SK-N-SH (cell line): ENCODE measurements at regions not wholly inside any gene's neighbourhood (a gene's known extent, or its start where the extent isn't known, plus 50 kb on each side); places are given as distances from the start of the nearest gene placed in this dataset.

Source experiments
- CTCF ChIA-PET: fragments of 300-600, 350-600 bp; formaldehyde crosslinking; extraction: SDS; loops from one replicate; lab custom pipeline; 2021; lab: Yijun Ruan, JAX
- POLR2A ChIA-PET: fragments of 350-600 bp; sonication (Branson Sonifier 250); formaldehyde crosslinking; extraction: SDS; loops from one replicate; lab custom pipeline; 2020; ENCODE audit warnings: antibody characterized with exemption, inconsistent platforms; lab: Yijun Ruan, JAX
- DNase-seq: peaks from one replicate; pipeline ENCODE4 v3.0.0; 2012
- H2AFZ ChIP-seq: fragments of 200-600 bp; sonication (generic); 2 replicates; pipeline ENCODE4 v1.8.1; 2016; ENCODE audit warnings: antibody characterized with exemption, mild to moderate bottlenecking, low read depth
- H3F3A ChIP-seq: fragments of 200-600 bp; sonication (generic); replicated peaks from 2 replicates; pipeline ENCODE3; 2016; ENCODE audit warnings: antibody characterized with exemption, mild to moderate bottlenecking; ENCODE audit not compliant: insufficient read depth
- H3K27ac ChIP-seq, 2 experiments: fragments of 200-500 bp in 1 of 2; fragments of 200-600 bp in 1 of 2; sonication (Bioruptor generic) in 1 of 2; sonication (generic), shearing (Covaris generic) in 1 of 2; 2 replicates each; pipeline versions ENCODE4 v1.5.1 to v1.6.1; 2014 to 2016; ENCODE audit warnings: low read depth in 2 of 2, inconsistent platforms in 1 of 2, low read length in 1 of 2, mild to moderate bottlenecking in 1 of 2, mixed read lengths in 1 of 2
- H3K27me3 ChIP-seq: fragments of 200-600 bp; sonication (generic), shearing (Covaris generic); 2 replicates; pipeline ENCODE4 v1.6.1; 2016; ENCODE audit warnings: mixed run types; ENCODE audit not compliant: insufficient read depth
- H3K36me3 ChIP-seq, 2 experiments: fragments of 200-500 bp in 1 of 2; fragments of 200-600 bp in 1 of 2; sonication (Bioruptor generic) in 1 of 2; sonication (generic) in 1 of 2; replicated peaks in 1 of 2; 2 replicates each; pipeline versions ENCODE3 to v1.5.1; 2014 to 2016; ENCODE audit warnings: low read length in 1 of 2, mild to moderate bottlenecking in 1 of 2; ENCODE audit not compliant: insufficient read depth in 2 of 2, control insufficient read depth in 1 of 2
- H3K4me1 ChIP-seq, 2 experiments: fragments of 200-500 bp in 1 of 2; fragments of 200-600 bp in 1 of 2; sonication (Bioruptor generic) in 1 of 2; sonication (generic), shearing (Covaris generic) in 1 of 2; 2 replicates each; pipeline versions ENCODE4 v1.5.1 to v1.6.1; 2014 to 2016; ENCODE audit warnings: low read depth in 1 of 2, low read length in 1 of 2, mixed run types in 1 of 2; ENCODE audit not compliant: insufficient read depth in 2 of 2, control insufficient read depth in 1 of 2
- H3K4me2 ChIP-seq: fragments of 200-600 bp; sonication (generic), shearing (Covaris generic); 2 replicates; pipeline ENCODE4 v1.6.1; 2017; ENCODE audit warnings: mixed run types
- H3K4me3 ChIP-seq, 2 experiments: fragments of 200-500 bp in 1 of 2; fragments of 200-600 bp in 1 of 2; sonication (Bioruptor generic) in 1 of 2; sonication (generic), shearing (Covaris generic) in 1 of 2; 2 replicates each; pipeline versions ENCODE4 v1.5.1 to v1.8.1; 2014 to 2016; ENCODE audit warnings: low read depth in 2 of 2, inconsistent platforms in 1 of 2, low read length in 1 of 2, mild to moderate bottlenecking in 1 of 2, mixed read lengths in 1 of 2, moderate library complexity in 1 of 2
- H3K79me2 ChIP-seq: fragments of 200-600 bp; sonication (generic); 2 replicates; pipeline ENCODE4 v1.8.1; 2017; ENCODE audit warnings: mild to moderate bottlenecking; ENCODE audit not compliant: insufficient read depth
- H3K9ac ChIP-seq: fragments of 200-600 bp; sonication (generic); 2 replicates; pipeline ENCODE4 v1.6.1; 2017; ENCODE audit warnings: mixed run types
- H3K9me2 ChIP-seq: fragments of 200-600 bp; sonication (generic); 2 replicates; pipeline ENCODE4 v1.6.1; 2017; ENCODE audit warnings: mixed run types
- H3K9me3 ChIP-seq: fragments of 200-600 bp; sonication (generic); 2 replicates; pipeline ENCODE4 v1.6.1; 2017; ENCODE audit warnings: mixed run types, mild to moderate bottlenecking, moderate library complexity
- H4K20me1 ChIP-seq: fragments of 200-600 bp; sonication (generic); 2 replicates; pipeline ENCODE4 v1.6.1; 2017; ENCODE audit warnings: mild to moderate bottlenecking, mixed run types; ENCODE audit not compliant: insufficient read depth
- ELF1 ChIP-seq: IDR thresholded peaks from 2 replicates; pipeline ENCODE4 v1.4.0; 2012
- EP300 ChIP-seq, 2 experiments: IDR thresholded peaks; 2 replicates each; pipeline versions ENCODE4 v1.4.0 to v1.6.1; 2012; ENCODE audit warnings: borderline replicate concordance in 1 of 2, low read depth in 1 of 2, low read length in 1 of 2
- FOSL2 ChIP-seq: IDR thresholded peaks from 2 replicates; pipeline ENCODE4 v1.4.0; 2012; ENCODE audit warnings: low read depth, mild to moderate bottlenecking, moderate library complexity, borderline replicate concordance
- FOXJ3 ChIP-seq: sonication (generic); formaldehyde crosslinking; IDR thresholded peaks from 2 replicates; pipeline ENCODE4 v1.5.1; 2020; ENCODE audit warnings: mild to moderate bottlenecking, missing genetic modification reagents
- FOXM1 ChIP-seq: IDR thresholded peaks from 2 replicates; pipeline ENCODE4 v1.4.0; 2012; ENCODE audit warnings: low read depth, mild to moderate bottlenecking
- GATA2 ChIP-seq: sonication (generic); formaldehyde crosslinking; IDR thresholded peaks from 2 replicates; pipeline ENCODE4 v1.5.0; 2020; ENCODE audit warnings: mild to moderate bottlenecking, missing genetic modification reagents
- IRF3 ChIP-seq: fragments of 150-350 bp; IDR thresholded peaks from 2 replicates; pipeline ENCODE4 v1.6.1; 2016; ENCODE audit warnings: mild to moderate bottlenecking, low read depth, low read length
- MXI1 ChIP-seq: IDR thresholded peaks from 2 replicates; pipeline ENCODE4 v1.6.1; 2012; ENCODE audit warnings: mild to moderate bottlenecking, low read depth, low read length, improper control_type of control experiment
- NFIC ChIP-seq: IDR thresholded peaks from 2 replicates; pipeline ENCODE4 v1.4.0; 2012; ENCODE audit warnings: borderline replicate concordance
- POLR2AphosphoS5 ChIP-seq: IDR thresholded peaks from 2 replicates; pipeline ENCODE4 v1.6.1; 2012; ENCODE audit warnings: low read depth, low read length
- RAD21 ChIP-seq: IDR thresholded peaks from 2 replicates; pipeline ENCODE4 v1.6.1; 2012; ENCODE audit warnings: mild to moderate bottlenecking, low read length
- RCOR1 ChIP-seq: fragments of 150-350 bp; IDR thresholded peaks from 2 replicates; pipeline ENCODE4 v1.6.1; 2017; ENCODE audit warnings: antibody characterized with exemption, low read length
- REST ChIP-seq: IDR thresholded peaks from 2 replicates; pipeline ENCODE4 v1.6.1; 2012; ENCODE audit warnings: mild to moderate bottlenecking, low read depth, low read length, moderate library complexity
- RFX5 ChIP-seq: IDR thresholded peaks from 2 replicates; pipeline ENCODE4 v1.6.1; 2012; ENCODE audit warnings: mild to moderate bottlenecking, improper control_type of control experiment, low read length
- SMC3 ChIP-seq: IDR thresholded peaks from 2 replicates; pipeline ENCODE4 v1.6.1; 2012; ENCODE audit warnings: low read depth, low read length, improper control_type of control experiment
- TCF12 ChIP-seq: IDR thresholded peaks from 2 replicates; pipeline ENCODE4 v1.4.0; 2012
- USF2 ChIP-seq: fragments of 150-350 bp; IDR thresholded peaks from 2 replicates; pipeline ENCODE4 v1.6.1; 2017; ENCODE audit warnings: antibody characterized with exemption, low read length, low read depth, borderline replicate concordance
- WGBS: methylation state at CpG from one replicate; pipeline ENCODE4 v1.1.6; 2017; ENCODE audit warnings: low lambda C conversion rate; 5-methylcytosine and 5-hydroxymethylcytosine counted together

GRCh38 chr13:100836711-100837110, 162.1 kb upstream of the TMTC4 start:
- Histone ChIP-seq H3K9me3 (no peaks in the 10 kb centered on the region), H3K4me1 (peaks cover 0 to 6% of the 10 kb centered on the region in 2 experiments; a peak in 1 of 4 replicates), H3K9me2 (no peaks in the 10 kb centered on the region), H3K4me3 (no peak overlapping the region), H3K36me3 (no peaks in the 10 kb centered on the region), H3K9ac (no peak overlapping the region), H3K79me2 (no peaks in the 10 kb centered on the region), H3K27ac (no peak overlapping the region), H2AFZ (no peak overlapping the region), H3F3A (no peaks in the 10 kb centered on the region), H4K20me1 (no peaks in the 10 kb centered on the region), H3K4me2 (no peak overlapping the region), H3K27me3 (no peaks in the 10 kb centered on the region)
- POLR2A ChIA-PET, result no interaction called here
- WGBS, result 42% methylated on average over 4 of the region's 4 CpGs
- no peak for DNase-seq
- CTCF ChIA-PET, result interaction anchor here (0.8 kb wide), 1 partner anchor 9 kb away, joined by 3 read pairs; no protein-coding TSS in a partner anchor
- TF ChIP-seq TCF12 (0 out of 2 replicates have a peak, but pooled peaks have one; percentile 10), GATA2 (no peak), NFIC (peak; percentile 25; the same call in 1 of the 2 replicates), USF2 (no peak), SMC3 (no peak)

GRCh38 chr13:100835695-100836094, 161.1 kb upstream of the TMTC4 start:
- POLR2A ChIA-PET, result no interaction called here
- H3K79me2 ChIP-seq, result no peaks in the 10 kb centered on the region

More at GRCh38 chr13:100835695-100836094, 161.1 kb upstream of the TMTC4 start:
- no peak overlapping the region for H2AFZ ChIP-seq
- H3K36me3 ChIP-seq, result no peaks in the 10 kb centered on the region
- no peak overlapping the region for H3K4me2 ChIP-seq
- WGBS, result 57% methylated on average over 5 of the region's 5 CpGs
- H3K9me3 ChIP-seq, result no peaks in the 10 kb centered on the region
- H4K20me1 ChIP-seq, result no peaks in the 10 kb centered on the region
- no peak overlapping the region for H3K27ac ChIP-seq
- no peak for TF ChIP-seq FOXM1
- no peak for TF ChIP-seq USF2
- TF ChIP-seq FOXJ3 (CRISPR knock-in tag), result no peak
- no peak for TF ChIP-seq FOSL2
- no peak for TF ChIP-seq RAD21
- no peak for TF ChIP-seq SMC3
- TF ChIP-seq EP300 (IDR thresholded peaks at IDR 0.05; ENCODE audit: borderline replicate concordance in 1 of 2, low read depth in 1 of 2, low read length in 1 of 2), result no peak
- no peak for TF ChIP-seq IRF3
- TF ChIP-seq TCF12, result no peak
- no peak for TF ChIP-seq NFIC
- TF ChIP-seq POLR2AphosphoS5, result no peak
- no peak for TF ChIP-seq ELF1
- TF ChIP-seq RCOR1, result no peak
- TF ChIP-seq REST, result no peak
- no peak for TF ChIP-seq RFX5
- no peak for TF ChIP-seq GATA2
- TF ChIP-seq MXI1, result no peak
- CTCF ChIA-PET, result no interaction called here
- no peaks in the 10 kb centered on the region for H3K27me3 ChIP-seq
- H3K9me2 ChIP-seq, result no peaks in the 10 kb centered on the region
- no peak for DNase-seq
- no peak overlapping the region for H3K4me3 ChIP-seq
- peaks cover 0 to 6% of the 10 kb centered on the region in 2 experiments; a peak in 1 of 4 replicates for H3K4me1 ChIP-seq
- H3K9ac ChIP-seq, result no peak overlapping the region
- no peaks in the 10 kb centered on the region for H3F3A ChIP-seq
